Hepatocyte (in vitro differentiated cells): ENCODE measurements at regions not wholly inside any gene's neighbourhood (a gene's known extent, or its start where the extent isn't known, plus 50 kb on each side); places are given as distances from the start of the nearest gene placed in this dataset.
"Not testable (repeated sequence)": the region's sequence is repeated elsewhere in the genome, so short reads cannot be mapped to it uniquely, and the experiment has no call there.

ENCODE experiments used
- EZH2 ChIP-seq: fragments of 200-600 bp; sonication (generic); IDR thresholded peaks from 2 replicates; pipeline ENCODE4 v1.6.1; 2016; ENCODE audit warnings: antibody characterized with exemption, mild to moderate bottlenecking, borderline replicate concordance
- TF ChIP-seq, protein P1 (sequence below): fragments of 200-600 bp; sonication (generic); IDR thresholded peaks from 2 replicates; pipeline ENCODE4 v1.5.1; 2016; ENCODE audit warnings: antibody characterized with exemption, mild to moderate bottlenecking; ENCODE audit not compliant: poor library complexity

DNA sequence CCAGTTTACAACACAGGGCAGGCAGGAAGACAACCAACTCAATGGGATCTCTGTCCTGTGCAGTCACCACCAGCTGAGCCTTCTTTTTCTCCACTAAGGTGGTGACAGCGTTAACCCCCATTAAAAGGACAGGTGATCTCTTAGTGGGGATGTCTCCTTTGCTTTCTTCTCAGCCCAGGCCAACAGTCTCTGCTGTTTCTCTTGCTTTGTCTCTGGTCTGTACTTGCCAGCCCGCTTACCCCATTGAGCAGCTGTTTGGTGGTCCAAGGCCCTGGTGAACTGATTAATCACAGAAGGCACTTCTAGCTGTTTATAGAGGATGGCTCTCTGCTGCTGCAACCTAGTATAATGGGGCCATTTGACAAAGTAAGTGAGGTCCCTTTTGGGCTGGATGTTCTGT lies 523.9 kb upstream of the TPTE start:
- TF ChIP-seq, protein P1, sequence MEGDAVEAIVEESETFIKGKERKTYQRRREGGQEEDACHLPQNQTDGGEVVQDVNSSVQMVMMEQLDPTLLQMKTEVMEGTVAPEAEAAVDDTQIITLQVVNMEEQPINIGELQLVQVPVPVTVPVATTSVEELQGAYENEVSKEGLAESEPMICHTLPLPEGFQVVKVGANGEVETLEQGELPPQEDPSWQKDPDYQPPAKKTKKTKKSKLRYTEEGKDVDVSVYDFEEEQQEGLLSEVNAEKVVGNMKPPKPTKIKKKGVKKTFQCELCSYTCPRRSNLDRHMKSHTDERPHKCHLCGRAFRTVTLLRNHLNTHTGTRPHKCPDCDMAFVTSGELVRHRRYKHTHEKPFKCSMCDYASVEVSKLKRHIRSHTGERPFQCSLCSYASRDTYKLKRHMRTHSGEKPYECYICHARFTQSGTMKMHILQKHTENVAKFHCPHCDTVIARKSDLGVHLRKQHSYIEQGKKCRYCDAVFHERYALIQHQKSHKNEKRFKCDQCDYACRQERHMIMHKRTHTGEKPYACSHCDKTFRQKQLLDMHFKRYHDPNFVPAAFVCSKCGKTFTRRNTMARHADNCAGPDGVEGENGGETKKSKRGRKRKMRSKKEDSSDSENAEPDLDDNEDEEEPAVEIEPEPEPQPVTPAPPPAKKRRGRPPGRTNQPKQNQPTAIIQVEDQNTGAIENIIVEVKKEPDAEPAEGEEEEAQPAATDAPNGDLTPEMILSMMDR, result not testable (repeated sequence)
- TF ChIP-seq EZH2, result not testable (repeated sequence)
